ENCODE measurements at regions not wholly inside any gene's neighbourhood (a gene's known extent, or its start where the extent isn't known, plus 50 kb on each side); places are given as distances from the start of the nearest gene placed in this dataset.

- TF ChIP-seq ZNF462 (CRISPR knock-in tag; IDR thresholded peaks at IDR 0.05), result no peak
These were observed 367.7 kb upstream of the NETO1 start (continued) for GRCh38 chr18:73235491-73235890.

GRCh38 chr18:73232933-73233332 is 365.1 kb upstream of the NETO1 start:
- no peak for ATAC-seq
- Histone ChIP-seq H3K79me2 (replicated peaks; ENCODE audit: insufficient read depth) (no peaks in the 10 kb centered on the region), H3K27ac (ENCODE audit: low read depth) (no peak overlapping the region), H3K36me3 (ENCODE audit: insufficient read depth) (no peaks in the 10 kb centered on the region), H2AFZ (no peak overlapping the region; the same call in 1 of the 2 replicates), H4K20me1 (replicated peaks; ENCODE audit: insufficient read depth) (no peaks in the 10 kb centered on the region), H3K27me3 (ENCODE audit: insufficient read depth) (no peaks in the 10 kb centered on the region), H3K4me3 (no peak overlapping the region), H3K4me2 (no peak overlapping the region), H3K4me1 (ENCODE audit: insufficient read depth) (no peaks in the 10 kb centered on the region), H3F3A (replicated peaks; ENCODE audit: low read depth) (no peaks in the 10 kb centered on the region), H3K9me2 (ENCODE audit: insufficient read depth) (no peaks in the 10 kb centered on the region; the same call in 1 of the 2 replicates)
- Mint-ChIP-seq H3K36me3 (ENCODE audit: low read depth) (no peaks in the 10 kb centered on the region; the same call in 2 of the 3 replicates), H3K27me3 (ENCODE audit: insufficient read depth, low read depth, poor library complexity) (no peaks in the 10 kb centered on the region), H3K4me3 (no peak overlapping the region), H3K9me3 (no peaks in the 10 kb centered on the region), H3K27ac (no peak overlapping the region), H3K4me1 (no peaks in the 10 kb centered on the region)
- no peak for DNase-seq (ENCODE audit: low spot score)
- TF ChIP-seq REST (IDR thresholded peaks at IDR 0.05; ENCODE audit: unreplicated experiment) (no peak), CTCF (conservative IDR thresholded peaks at IDR 0.05; ENCODE audit: low read depth in 2 of 2) (no peak), EZH2 (IDR thresholded peaks at IDR 0.05; ENCODE audit: low read depth, unreplicated experiment) (no peak), EZH2phosphoT487 (IDR thresholded peaks at IDR 0.05; ENCODE audit: unreplicated experiment) (no peak), JUNB (IDR thresholded peaks at IDR 0.05; ENCODE audit: unreplicated experiment) (no peak), POLR2AphosphoS5 (IDR thresholded peaks at IDR 0.05; ENCODE audit: low read depth) (no peak)

All from GM23338 (cell line).